GM12878 (cell line): ENCODE measurements at regions not wholly inside any gene's neighbourhood (a gene's known extent, or its start where the extent isn't known, plus 50 kb on each side); places are given as distances from the start of the nearest gene placed in this dataset.

ENCODE experiments used
- ATAC-seq: fragments of 200-7000 bp; cut with Tn5 transposase; 3 replicates; pipeline ENCODE4 v1.9.1; 2020; ENCODE audit warnings: mild to moderate bottlenecking, moderate library complexity
- BruUV-seq: library from RNA; stranded (reverse); fragments of 400-500 nt; replicated peaks from 2 replicates; lab custom pipeline; 2021; lab: Mats Ljungman, UMichigan
- CTCF ChIA-PET: fragments of 300-600 bp; sonication (Branson Sonifier 250); formaldehyde crosslinking; extraction: SDS; loops from one replicate; lab custom pipeline; 2021; ENCODE audit warnings: inconsistent platforms; lab: Yijun Ruan, JAX
- POLR2A ChIA-PET: fragments of 350-600 bp; formaldehyde crosslinking; extraction: SDS; loops from one replicate; lab custom pipeline; 2021; ENCODE audit warnings: inconsistent platforms; lab: Charles Lee
- RAD21 ChIA-PET: fragments of 300-600 bp; sonication (Branson Sonifier 250); formaldehyde crosslinking; loops from one replicate; lab custom pipeline; 2023; ENCODE audit warnings: antibody characterized with exemption; ENCODE audit not compliant: unreplicated experiment; lab: Charles Lee
- SMC1A ChIA-PET: fragments of 300-600 bp; sonication (Branson Sonifier 250); formaldehyde crosslinking; loops from one replicate; lab custom pipeline; 2023; ENCODE audit not compliant: unreplicated experiment, uncharacterized antibody; lab: Charles Lee
- DNase-seq: peaks from one replicate; pipeline ENCODE4 v3.0.0-alpha.2; 2011; ENCODE audit warnings: low read depth, low spot score
- FAIRE-seq: peaks from 3 replicates; lab custom pipeline; 2011; peaks lifted over from hg19 to GRCh38; lab: Jason Lieb, UNC
- H2AFZ ChIP-seq: 2 replicates; pipeline ENCODE4 v1.6.0; 2011; ENCODE audit warnings: low read depth, low read length, control low read depth; ENCODE audit not compliant: control insufficient read depth
- H3K27ac ChIP-seq: 2 replicates; pipeline ENCODE4 v1.5.1; 2011; ENCODE audit warnings: control low read depth; ENCODE audit not compliant: control insufficient read depth, insufficient read depth
- H3K27me3 ChIP-seq, 2 experiments: replicated peaks in 1 of 2; 2 replicates each; pipeline versions ENCODE4 v1.6.0 to v1.6.1; 2011; ENCODE audit warnings: low read length in 1 of 2; ENCODE audit not compliant: control insufficient read depth in 2 of 2, insufficient read depth in 2 of 2
- H3K36me3 ChIP-seq, 2 experiments: 2 replicates each; pipeline ENCODE4 v1.5.1; 2011; ENCODE audit warnings: low read length in 1 of 2; ENCODE audit not compliant: control insufficient read depth in 2 of 2, insufficient read depth in 2 of 2
- H3K4me1 ChIP-seq: 2 replicates; pipeline ENCODE4 v1.6.1; 2011; ENCODE audit warnings: mild to moderate bottlenecking, low read length, moderate library complexity, mixed read lengths; ENCODE audit not compliant: control insufficient read depth, insufficient read depth
- H3K4me2 ChIP-seq: 2 replicates; pipeline ENCODE4 v1.6.0; 2011; ENCODE audit warnings: control low read depth; ENCODE audit not compliant: control insufficient read depth, insufficient read depth
- H3K4me3 ChIP-seq: fragments of 200-600 bp; sonication (generic); 2 replicates; pipeline ENCODE4 v1.5.1; 2016
- H3K79me2 ChIP-seq: 2 replicates; pipeline ENCODE4 v1.6.0; 2011; ENCODE audit warnings: low read length; ENCODE audit not compliant: control insufficient read depth, insufficient read depth
- H3K9ac ChIP-seq: 2 replicates; pipeline ENCODE4 v1.8.0; 2011; ENCODE audit warnings: low read length, control low read depth, mixed read lengths; ENCODE audit not compliant: control insufficient read depth, insufficient read depth
- H3K9me3 ChIP-seq: replicated peaks from 3 replicates; pipeline ENCODE4 v1.5.1; 2011; ENCODE audit warnings: mild to moderate bottlenecking, low read length; ENCODE audit not compliant: control insufficient read depth, insufficient read depth
- H4K20me1 ChIP-seq: 2 replicates; pipeline ENCODE4 v1.6.0; 2011; ENCODE audit not compliant: control insufficient read depth, insufficient read depth
- ATF2 ChIP-seq: IDR thresholded peaks from 2 replicates; pipeline ENCODE4 v1.6.1; 2012; ENCODE audit warnings: low read length, inconsistent platforms
- BACH1 ChIP-seq: fragments of 450-650 bp; IDR thresholded peaks from 2 replicates; pipeline ENCODE4 v1.6.1; 2017; ENCODE audit warnings: mild to moderate bottlenecking, borderline replicate concordance
- CHD4 ChIP-seq: fragments of 200-600 bp; sonication (generic); IDR thresholded peaks from 2 replicates; pipeline ENCODE4 v1.6.1; 2016; ENCODE audit warnings: mild to moderate bottlenecking
- CREB1 ChIP-seq: IDR thresholded peaks from 2 replicates; pipeline ENCODE4 v1.6.1; 2012; ENCODE audit warnings: low read depth, mild to moderate bottlenecking, inconsistent platforms
- EGR1 ChIP-seq, 2 experiments: IDR thresholded peaks; 1 replicate in 1 of 2; 2 replicates in 1 of 2; pipeline ENCODE4 v1.6.1; 2011 to 2012; ENCODE audit warnings: low read depth in 2 of 2, low read length in 2 of 2, borderline replicate concordance in 1 of 2, mild to moderate bottlenecking in 1 of 2, moderate library complexity in 1 of 2
- FOXK2 ChIP-seq: fragments of 450-650 bp; IDR thresholded peaks from 2 replicates; pipeline ENCODE4 v1.6.1; 2017; ENCODE audit warnings: mild to moderate bottlenecking, moderate library complexity
- FOXM1 ChIP-seq: IDR thresholded peaks from 2 replicates; pipeline ENCODE4 v1.6.1; 2012; ENCODE audit warnings: low read depth, mild to moderate bottlenecking, inconsistent platforms, low read length, moderate library complexity
- IRF4 ChIP-seq: IDR thresholded peaks from 2 replicates; pipeline ENCODE4 v1.6.1; 2011; ENCODE audit warnings: low read depth, low read length
- JUND ChIP-seq: IDR thresholded peaks from 2 replicates; pipeline ENCODE4 v1.6.1; 2012; ENCODE audit warnings: low read depth, mild to moderate bottlenecking, low read length, improper control_type of control experiment, moderate library complexity
- MYC ChIP-seq: IDR thresholded peaks from 2 replicates; pipeline ENCODE4 v1.6.1; 2011; ENCODE audit warnings: mild to moderate bottlenecking, low read length, moderate library complexity, inconsistent platforms; ENCODE audit not compliant: insufficient read depth, insufficient replicate concordance, insufficient read length, severe bottlenecking
- NRF1 ChIP-seq: conservative IDR thresholded peaks from 2 replicates; pipeline ENCODE4 v1.6.1; 2011; ENCODE audit warnings: mild to moderate bottlenecking, low read depth, low read length, improper control_type of control experiment
- RAD21 ChIP-seq: IDR thresholded peaks from 2 replicates; pipeline ENCODE4 v1.6.1; 2011; ENCODE audit warnings: mild to moderate bottlenecking, low read depth, low read length, moderate library complexity; ENCODE audit not compliant: insufficient read depth
- SMAD5 ChIP-seq: IDR thresholded peaks from 2 replicates; pipeline ENCODE4 v1.6.1; 2016; ENCODE audit warnings: antibody characterized with exemption, low read depth
- ZBTB4 ChIP-seq: fragments of 450-650 bp; formaldehyde crosslinking; IDR thresholded peaks from 2 replicates; pipeline ENCODE4 v1.4.0; 2022; ENCODE audit warnings: mild to moderate bottlenecking, moderate library complexity
- WGBS: methylation state at CpG from one replicate; pipeline ENCODE4 v1.1.6; 2016; ENCODE audit warnings: low lambda C conversion rate; ENCODE audit not compliant: insufficient replicate concordance, insufficient coverage; ENCODE audit errors: missing lambda C conversion rate; 5-methylcytosine and 5-hydroxymethylcytosine counted together
- in situ Hi-C: fragments of 300-500 bp; cut with MboI; formaldehyde crosslinking; loops from 9 replicates; pipeline ENCODE4 v1.14.3; 2018; ENCODE audit warnings: mixed read lengths
- intact Hi-C: fragments of 100-400 bp; cut with micrococcal nuclease; formaldehyde crosslinking; loops from one replicate; pipeline ENCODE4 v1.14.2; 2022; ENCODE audit not compliant: unreplicated experiment
- TF ChIP-seq, protein P1 (sequence below): IDR thresholded peaks from 2 replicates; pipeline ENCODE4 v1.6.1; 2011; ENCODE audit warnings: mild to moderate bottlenecking, low read depth, low read length, moderate library complexity; ENCODE audit not compliant: insufficient replicate concordance
- TF ChIP-seq, protein P2 (sequence below): IDR thresholded peaks from 2 replicates; pipeline ENCODE4 v1.6.1; 2011; ENCODE audit warnings: borderline replicate concordance, low read depth, mild to moderate bottlenecking, moderate library complexity, low read length; ENCODE audit not compliant: insufficient read depth, poor library complexity, severe bottlenecking

DNA sequence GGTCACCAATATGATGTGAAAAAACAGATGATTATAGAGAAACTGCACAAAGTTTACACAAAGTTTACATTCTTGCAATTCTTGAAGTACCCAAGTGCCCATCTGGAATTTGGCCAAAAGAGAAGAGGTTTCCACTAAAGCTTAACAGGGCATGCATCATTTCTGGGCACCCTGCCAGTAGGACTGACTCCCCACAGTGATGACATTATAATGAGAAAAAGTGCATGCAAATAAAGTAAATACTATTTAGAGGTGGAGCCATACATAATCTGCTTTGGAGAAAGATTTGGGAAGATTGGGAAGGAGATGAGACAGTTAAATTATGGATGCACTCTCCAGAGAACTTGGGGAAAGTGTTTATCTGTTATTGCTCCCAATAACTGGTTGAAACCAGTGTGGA lies 93.7 kb upstream of the TRPC3 start (continued):
- TF ChIP-seq RAD21 (no peak), CHD4 (no peak), IRF4 (no peak), NRF1 (no peak), ZBTB4 (no peak), MYC (no peak), SMAD5 (no peak), ATF2 (no peak)

DNA sequence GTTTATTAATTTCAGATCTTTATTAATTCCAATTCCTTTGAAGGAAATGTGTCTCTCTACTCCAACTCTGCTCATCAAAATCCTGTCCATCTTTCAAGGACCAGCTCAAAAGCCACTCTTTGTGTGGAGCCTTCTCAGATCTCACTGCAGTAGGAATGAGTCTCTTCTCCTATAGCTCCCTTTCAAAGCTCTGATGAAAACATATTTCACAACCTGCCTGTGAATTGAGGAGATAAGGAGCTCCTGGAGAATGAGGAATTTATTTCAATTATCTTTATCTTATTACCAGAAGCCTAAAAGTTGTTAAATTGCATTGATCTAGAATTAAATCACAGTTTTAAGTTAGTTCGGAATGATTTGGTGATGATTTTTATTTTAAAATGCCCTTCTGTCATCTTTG lies 92.6 kb upstream of the TRPC3 start:
- WGBS, result 0% methylated on average over 1 of the region's 1 CpG
- no peaks in the 10 kb centered on the region for H3K4me1 ChIP-seq
- no peak overlapping the region for H3K27ac ChIP-seq
- no TSS peak for BruUV-seq
- H3K9ac ChIP-seq, result no peak overlapping the region
- H3K4me3 ChIP-seq, result no peak overlapping the region
- no peak overlapping the region for H2AFZ ChIP-seq
- CTCF ChIA-PET, result interaction anchor here (1.0 kb wide), 1 partner anchor 143 kb away, joined by 3 read pairs; no protein-coding TSS in a partner anchor
- no peaks in the 10 kb centered on the region for H3K9me3 ChIP-seq
- no peaks in the 10 kb centered on the region for H3K36me3 ChIP-seq
- FAIRE-seq (no peak), ATAC-seq (no peak), DNase-seq (no peak)
- POLR2A ChIA-PET, result no interaction called here
- H4K20me1 ChIP-seq, result no peaks in the 10 kb centered on the region
- no peak overlapping the region for H3K4me2 ChIP-seq
- in situ Hi-C loops, result no loop called here
- no peaks in the 10 kb centered on the region for H3K79me2 ChIP-seq
- H3K27me3 ChIP-seq, result no peaks in the 10 kb centered on the region
- SMC1A ChIA-PET, result no interaction called here
- intact Hi-C loops, result no loop called here
- RAD21 ChIA-PET, result no interaction called here
- TF ChIP-seq, protein P1, sequence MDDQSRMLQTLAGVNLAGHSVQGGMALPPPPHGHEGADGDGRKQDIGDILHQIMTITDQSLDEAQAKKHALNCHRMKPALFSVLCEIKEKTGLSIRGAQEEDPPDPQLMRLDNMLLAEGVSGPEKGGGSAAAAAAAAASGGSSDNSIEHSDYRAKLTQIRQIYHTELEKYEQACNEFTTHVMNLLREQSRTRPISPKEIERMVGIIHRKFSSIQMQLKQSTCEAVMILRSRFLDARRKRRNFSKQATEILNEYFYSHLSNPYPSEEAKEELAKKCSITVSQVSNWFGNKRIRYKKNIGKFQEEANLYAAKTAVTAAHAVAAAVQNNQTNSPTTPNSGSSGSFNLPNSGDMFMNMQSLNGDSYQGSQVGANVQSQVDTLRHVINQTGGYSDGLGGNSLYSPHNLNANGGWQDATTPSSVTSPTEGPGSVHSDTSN, result no peak
- TF ChIP-seq, protein P2, sequence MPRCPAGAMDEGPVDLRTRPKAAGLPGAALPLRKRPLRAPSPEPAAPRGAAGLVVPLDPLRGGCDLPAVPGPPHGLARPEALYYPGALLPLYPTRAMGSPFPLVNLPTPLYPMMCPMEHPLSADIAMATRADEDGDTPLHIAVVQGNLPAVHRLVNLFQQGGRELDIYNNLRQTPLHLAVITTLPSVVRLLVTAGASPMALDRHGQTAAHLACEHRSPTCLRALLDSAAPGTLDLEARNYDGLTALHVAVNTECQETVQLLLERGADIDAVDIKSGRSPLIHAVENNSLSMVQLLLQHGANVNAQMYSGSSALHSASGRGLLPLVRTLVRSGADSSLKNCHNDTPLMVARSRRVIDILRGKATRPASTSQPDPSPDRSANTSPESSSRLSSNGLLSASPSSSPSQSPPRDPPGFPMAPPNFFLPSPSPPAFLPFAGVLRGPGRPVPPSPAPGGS, result no peak
- TF ChIP-seq EGR1 (IDR thresholded peaks at IDR 0.05; ENCODE audit: borderline replicate concordance in 1 of 2, low read depth in 2 of 2, low read length in 2 of 2) (no peak), FOXK2 (no peak), FOXM1 (no peak), MYC (no peak), CREB1 (no peak), NRF1 (no peak), BACH1 (no peak), JUND (no peak)
